Erythroblast (primary cell): ENCODE measurements at regions not wholly inside any gene's neighbourhood (a gene's known extent, or its start where the extent isn't known, plus 50 kb on each side); places are given as distances from the start of the nearest gene placed in this dataset.

Source experiments
- GATA1 ChIP-seq: IDR thresholded peaks from 2 replicates; pipeline ENCODE4 v1.6.1; 2011; ENCODE audit warnings: low read depth, mild to moderate bottlenecking, control low read depth, low read length, moderate library complexity
- POLR2A ChIP-seq: IDR thresholded peaks from 2 replicates; pipeline ENCODE4 v1.6.1; 2011; ENCODE audit warnings: mild to moderate bottlenecking, low read length

DNA sequence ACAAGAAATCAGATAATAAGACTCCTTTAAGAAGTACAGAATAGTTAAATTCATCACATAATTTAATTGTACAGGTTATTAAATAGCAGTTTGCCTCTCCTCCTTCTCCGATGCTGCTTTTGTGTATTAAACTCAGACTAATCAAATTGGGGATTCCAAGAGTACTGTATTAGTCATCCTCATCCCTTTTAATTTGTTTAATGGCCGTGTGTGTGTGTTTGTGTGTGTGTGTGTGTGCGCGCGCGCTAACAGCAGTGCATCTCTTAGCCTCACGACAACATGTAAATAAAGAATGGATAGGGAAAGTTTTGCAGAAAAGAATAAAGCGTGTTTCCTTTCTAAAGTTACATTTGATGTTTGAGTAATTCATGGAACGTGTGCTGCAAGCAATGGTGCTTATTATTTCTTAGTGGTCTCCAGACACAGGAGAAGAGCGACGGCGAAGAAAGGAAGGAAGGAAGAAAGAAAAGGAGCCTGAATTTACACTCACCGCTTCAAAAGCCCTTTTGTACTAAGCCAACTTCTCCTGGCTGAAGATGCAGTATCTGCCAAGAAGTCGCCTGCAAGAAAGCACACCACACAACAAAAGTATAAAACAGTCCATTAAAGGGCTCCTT lies 220.3 kb downstream of the ASCL1 start:
- TF ChIP-seq POLR2A (no peak), GATA1 (no peak)
